Fibroblast of lung (primary cell): ENCODE measurements at regions not wholly inside any gene's neighbourhood (a gene's known extent, or its start where the extent isn't known, plus 50 kb on each side); places are given as distances from the start of the nearest gene placed in this dataset.

Source experiments
- CTCF ChIP-seq, 2 donors: IDR thresholded peaks in 1 of 2; conservative IDR thresholded peaks in 1 of 2; 1 replicate in 1 of 2; 2 replicates in 1 of 2; pipeline ENCODE4 v1.5.1; 2011 to 2012; ENCODE audit warnings: low read length in 2 of 2, control low read depth in 1 of 2, inconsistent platforms in 1 of 2, low read depth in 1 of 2, mild to moderate bottlenecking in 1 of 2
- EZH2 ChIP-seq: IDR thresholded peaks from 2 replicates; pipeline ENCODE4 v1.5.1; 2012; ENCODE audit warnings: low read length, control low read depth, mild to moderate bottlenecking; ENCODE audit errors: missing control alignments

- no peak for TF ChIP-seq CTCF (conservative IDR thresholded peaks at IDR 0.05 in 1 of 2, IDR thresholded peaks at IDR 0.05 in 1 of 2; ENCODE audit: low read depth in 1 of 2, low read length in 2 of 2)
- TF ChIP-seq EZH2 = no peak
Measured at GRCh38 chr3:118098827-118099226, 935.8 kb downstream of the IGSF11 start.
